DMS153 treated with DMSO at 0.1 percent for 48 hours (cell line): ENCODE measurements at regions not wholly inside any gene's neighbourhood (a gene's known extent, or its start where the extent isn't known, plus 50 kb on each side); places are given as distances from the start of the nearest gene placed in this dataset.
"Not testable (repeated sequence)": the region's sequence is repeated elsewhere in the genome, so short reads cannot be mapped to it uniquely, and the experiment has no call there.

ENCODE experiments used
- DNase-seq: peaks from one replicate; lab custom pipeline; 2025; ENCODE audit not compliant: unreplicated experiment; lab: John Stamatoyannopoulos, UW

GRCh38 chr20:52098186-52098585 is 93.4 kb downstream of the ZFP64 start:
- DNase-seq = no peak

GRCh38 chr20:52096117-52096516 is 95.5 kb downstream of the ZFP64 start:
- no peak for DNase-seq

GRCh38 chr20:52094693-52095092 is 96.9 kb downstream of the ZFP64 start:
- no peak for DNase-seq

- no peak for DNase-seq
Measured at GRCh38 chr20:52093575-52093974, 98.0 kb downstream of the ZFP64 start.

- no peak for DNase-seq
Measured at GRCh38 chr20:52090035-52090434, 101.5 kb downstream of the ZFP64 start.

- DNase-seq = no peak
Measured at GRCh38 chr20:52087471-52087870, 104.1 kb downstream of the ZFP64 start.

GRCh38 chr20:52086878-52087277 is 104.7 kb downstream of the ZFP64 start:
- no peak for DNase-seq

GRCh38 chr20:52084727-52085126 is 106.9 kb downstream of the ZFP64 start:
- no peak for DNase-seq

- no peak for DNase-seq
Measured at GRCh38 chr20:52083627-52084232, 107.8 kb downstream of the ZFP64 start.

GRCh38 chr20:52082612-52083011 is 109.0 kb downstream of the ZFP64 start:
- no peak for DNase-seq

- no peak for DNase-seq
Measured at GRCh38 chr20:52081791-52082190, 109.8 kb downstream of the ZFP64 start.

- DNase-seq = no peak
Measured at GRCh38 chr20:52081066-52081465, 110.5 kb downstream of the ZFP64 start.

GRCh38 chr20:52078289-52078688 is 113.3 kb downstream of the ZFP64 start:
- DNase-seq = no peak

- DNase-seq = no peak
Measured at GRCh38 chr20:52076164-52076563, 115.4 kb downstream of the ZFP64 start.

- DNase-seq = no peak
Measured at GRCh38 chr20:52075400-52075799, 116.2 kb downstream of the ZFP64 start.

- no peak for DNase-seq
Measured at GRCh38 chr20:52071136-52071535, 120.4 kb downstream of the ZFP64 start.

- no peak for DNase-seq
Measured at GRCh38 chr20:52064931-52065330, 126.6 kb downstream of the ZFP64 start.

GRCh38 chr20:52062452-52063209 is 128.9 kb downstream of the ZFP64 start:
- no peak for DNase-seq

GRCh38 chr20:52060794-52061714 is 130.5 kb downstream of the ZFP64 start:
- no peak for DNase-seq

- not testable (repeated sequence) for DNase-seq
Measured at GRCh38 chr20:52057133-52057532, 134.4 kb downstream of the ZFP64 start.

- no peak for DNase-seq
Measured at GRCh38 chr20:52056203-52057062, 135.1 kb downstream of the ZFP64 start.
